GM06990 (cell line): ENCODE measurements at regions not wholly inside any gene's neighbourhood (a gene's known extent, or its start where the extent isn't known, plus 50 kb on each side); places are given as distances from the start of the nearest gene placed in this dataset.

Experiments used
- DNase-seq: peaks from one replicate; pipeline ENCODE4 v3.0.0-alpha.2; 2011; ENCODE audit not compliant: insufficient read length; ENCODE audit errors: extremely low read depth
- H3K27me3 ChIP-seq: replicated peaks from 2 replicates; pipeline ENCODE4 v1.6.0; 2011; ENCODE audit warnings: low read length; ENCODE audit not compliant: control insufficient read depth, insufficient read depth
- H3K36me3 ChIP-seq: 2 replicates; pipeline ENCODE4 v1.5.1; 2011; ENCODE audit warnings: low read length; ENCODE audit not compliant: control insufficient read depth, insufficient read depth
- H3K4me3 ChIP-seq: replicated peaks from 2 replicates; pipeline ENCODE4 v1.5.1; 2011; ENCODE audit warnings: low read depth, mild to moderate bottlenecking, control low read depth, low read length
- CTCF ChIP-seq: IDR thresholded peaks from 2 replicates; pipeline ENCODE4 v1.5.1; 2011; ENCODE audit warnings: low read length, control low read depth, mild to moderate bottlenecking, inconsistent platforms; ENCODE audit not compliant: insufficient read depth, poor library complexity, severe bottlenecking

- TF ChIP-seq CTCF = no peak
- H3K27me3 ChIP-seq = no peaks in the 10 kb centered on the region
- no peak overlapping the region for H3K4me3 ChIP-seq
- DNase-seq = no peak
- H3K36me3 ChIP-seq = no peaks in the 10 kb centered on the region
Measured at GRCh38 chr2:204201507-204201906, 264.9 kb downstream of the ICOS start.

GRCh38 chr2:204202253-204202652 lies 265.7 kb downstream of the ICOS start:
- Histone ChIP-seq H3K27me3 (no peaks in the 10 kb centered on the region), H3K4me3 (no peak overlapping the region), H3K36me3 (no peaks in the 10 kb centered on the region)
- no peak for TF ChIP-seq CTCF
- no peak for DNase-seq

GRCh38 chr2:204203704-204204103 lies 267.1 kb downstream of the ICOS start:
- Histone ChIP-seq H3K4me3 (no peak overlapping the region), H3K36me3 (no peaks in the 10 kb centered on the region), H3K27me3 (no peaks in the 10 kb centered on the region)
- TF ChIP-seq CTCF = no peak
- DNase-seq = no peak

GRCh38 chr2:204205082-204205481 lies 268.5 kb downstream of the ICOS start:
- H3K4me3 ChIP-seq = no peak overlapping the region
- no peaks in the 10 kb centered on the region for H3K27me3 ChIP-seq
- no peaks in the 10 kb centered on the region for H3K36me3 ChIP-seq
- no peak for DNase-seq
- TF ChIP-seq CTCF = no peak

GRCh38 chr2:204205538-204205937 lies 269.0 kb downstream of the ICOS start:
- Histone ChIP-seq H3K4me3 (no peak overlapping the region), H3K36me3 (no peaks in the 10 kb centered on the region), H3K27me3 (no peaks in the 10 kb centered on the region)
- DNase-seq = no peak
- no peak for TF ChIP-seq CTCF

- Histone ChIP-seq H3K27me3 (no peaks in the 10 kb centered on the region), H3K4me3 (no peak overlapping the region), H3K36me3 (no peaks in the 10 kb centered on the region)
- TF ChIP-seq CTCF = no peak
- DNase-seq = no peak
Measured at GRCh38 chr2:204207866-204208265, 271.3 kb downstream of the ICOS start.
